ENCODE measurements at regions not wholly inside any gene's neighbourhood (a gene's known extent, or its start where the extent isn't known, plus 50 kb on each side); places are given as distances from the start of the nearest gene placed in this dataset.

DNA sequence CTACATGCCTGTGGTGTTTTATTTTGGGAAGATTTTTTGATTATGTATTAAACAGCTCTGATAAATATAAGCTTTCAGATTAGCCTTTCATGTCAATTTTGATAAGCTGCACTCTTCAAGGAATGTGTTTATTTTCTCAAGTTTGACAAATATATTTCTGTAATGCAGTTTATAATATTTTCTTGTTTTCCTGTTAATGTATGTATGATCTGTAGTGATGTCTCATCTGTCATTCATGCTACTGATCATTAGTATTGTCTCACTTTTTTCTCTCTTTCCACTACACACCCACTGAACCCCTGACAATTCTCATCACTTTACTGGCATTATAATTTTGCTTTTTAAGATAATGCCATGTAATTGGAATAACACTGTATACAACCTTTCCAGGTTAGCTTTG, 100.9 kb downstream of the TMEM18 start:
- TF ChIP-seq, protein P1, sequence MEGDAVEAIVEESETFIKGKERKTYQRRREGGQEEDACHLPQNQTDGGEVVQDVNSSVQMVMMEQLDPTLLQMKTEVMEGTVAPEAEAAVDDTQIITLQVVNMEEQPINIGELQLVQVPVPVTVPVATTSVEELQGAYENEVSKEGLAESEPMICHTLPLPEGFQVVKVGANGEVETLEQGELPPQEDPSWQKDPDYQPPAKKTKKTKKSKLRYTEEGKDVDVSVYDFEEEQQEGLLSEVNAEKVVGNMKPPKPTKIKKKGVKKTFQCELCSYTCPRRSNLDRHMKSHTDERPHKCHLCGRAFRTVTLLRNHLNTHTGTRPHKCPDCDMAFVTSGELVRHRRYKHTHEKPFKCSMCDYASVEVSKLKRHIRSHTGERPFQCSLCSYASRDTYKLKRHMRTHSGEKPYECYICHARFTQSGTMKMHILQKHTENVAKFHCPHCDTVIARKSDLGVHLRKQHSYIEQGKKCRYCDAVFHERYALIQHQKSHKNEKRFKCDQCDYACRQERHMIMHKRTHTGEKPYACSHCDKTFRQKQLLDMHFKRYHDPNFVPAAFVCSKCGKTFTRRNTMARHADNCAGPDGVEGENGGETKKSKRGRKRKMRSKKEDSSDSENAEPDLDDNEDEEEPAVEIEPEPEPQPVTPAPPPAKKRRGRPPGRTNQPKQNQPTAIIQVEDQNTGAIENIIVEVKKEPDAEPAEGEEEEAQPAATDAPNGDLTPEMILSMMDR (IDR thresholded peaks at IDR 0.05 in 8 of 11, conservative IDR thresholded peaks at IDR 0.05 in 3 of 11): no peak
- TF ChIP-seq POLR2A (IDR thresholded peaks at IDR 0.05) (no peak), POLR2AphosphoS5 (IDR thresholded peaks at IDR 0.05) (no peak)

Data from spleen (tissue), 7 donors.